ENCODE measurements at regions not wholly inside any gene's neighbourhood (a gene's known extent, or its start where the extent isn't known, plus 50 kb on each side); places are given as distances from the start of the nearest gene placed in this dataset.

DNA sequence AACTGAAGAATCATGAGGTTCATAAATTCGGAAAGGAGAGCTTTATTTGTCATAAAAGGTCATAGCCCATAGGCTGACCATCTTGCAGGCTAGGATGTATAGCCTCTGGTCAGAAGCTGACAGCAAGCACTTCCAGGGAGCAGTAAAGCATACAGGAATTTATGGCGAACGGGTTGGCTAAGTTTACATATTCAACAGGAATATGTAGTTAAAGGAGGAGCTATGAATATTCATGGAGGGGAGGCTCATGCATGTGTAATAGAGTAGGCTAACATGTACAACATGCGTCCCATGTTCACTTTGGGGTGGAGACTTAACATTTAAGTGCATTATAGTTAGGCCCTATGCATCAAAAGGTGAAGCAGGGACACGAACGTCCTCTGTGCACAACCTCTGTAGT, 1425.7 kb upstream of the TENM3 start:
- no peak for DNase-seq (ENCODE audit: low read depth)

DNA sequence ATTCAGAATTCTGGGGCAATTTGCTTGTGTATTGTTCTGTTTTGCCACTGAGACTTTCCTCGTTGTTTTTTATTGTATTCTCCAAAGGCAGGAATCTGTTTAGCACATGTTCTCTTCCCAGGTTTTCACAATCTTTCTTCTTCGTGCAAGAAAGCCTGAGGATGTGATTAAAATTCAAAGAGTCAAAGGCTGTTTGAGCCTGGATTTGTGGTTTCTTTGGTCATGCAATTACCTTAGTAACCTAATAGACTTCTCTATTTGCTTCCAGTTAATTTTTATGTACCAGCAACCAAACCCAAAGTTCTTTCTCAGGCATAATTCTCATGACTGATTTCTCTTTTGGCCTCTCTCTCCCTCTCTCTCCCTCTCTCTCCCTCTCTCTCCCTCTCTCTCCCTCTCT, 1420.1 kb upstream of the TENM3 start:
- no peak for DNase-seq (ENCODE audit: low read depth)

DNA sequence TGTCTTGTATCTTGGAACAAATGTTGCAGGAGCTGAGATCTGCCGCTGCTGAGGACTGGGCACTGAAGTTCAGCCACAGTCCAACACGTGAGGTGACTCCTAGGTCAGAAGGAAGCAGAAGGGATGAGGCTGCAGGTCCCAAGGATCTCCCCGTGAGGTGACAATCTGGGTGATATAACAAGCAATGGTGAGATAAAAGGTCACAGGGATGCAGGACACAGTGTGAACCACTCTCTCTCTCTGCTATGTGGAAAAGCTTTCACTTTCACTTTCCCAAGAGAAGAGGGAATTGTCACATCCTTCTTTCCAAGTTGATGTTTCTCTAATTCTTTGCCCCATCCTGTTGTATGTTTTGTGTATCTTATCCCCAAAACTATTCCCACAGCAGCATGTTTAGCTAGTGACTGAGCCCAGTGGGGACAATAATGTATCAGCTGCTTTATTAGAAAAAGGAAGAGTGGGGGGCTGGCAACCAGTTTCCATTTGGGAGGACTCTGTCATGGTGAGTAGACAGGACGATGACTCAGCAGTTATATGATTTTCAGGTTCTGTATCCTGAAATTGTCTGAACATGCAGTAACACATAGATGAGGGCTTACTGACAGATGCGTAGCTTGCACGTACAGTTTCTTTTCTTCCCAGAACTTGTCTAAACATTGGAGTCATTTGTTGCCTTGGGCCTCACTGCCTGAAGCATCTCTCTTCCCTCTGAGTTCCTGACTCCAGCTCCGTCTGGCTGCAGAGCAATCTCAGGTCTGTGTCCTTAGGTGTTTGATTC, 1415.8 kb upstream of the TENM3 start:
- DNase-seq (ENCODE audit: low read depth), result no peak

DNA sequence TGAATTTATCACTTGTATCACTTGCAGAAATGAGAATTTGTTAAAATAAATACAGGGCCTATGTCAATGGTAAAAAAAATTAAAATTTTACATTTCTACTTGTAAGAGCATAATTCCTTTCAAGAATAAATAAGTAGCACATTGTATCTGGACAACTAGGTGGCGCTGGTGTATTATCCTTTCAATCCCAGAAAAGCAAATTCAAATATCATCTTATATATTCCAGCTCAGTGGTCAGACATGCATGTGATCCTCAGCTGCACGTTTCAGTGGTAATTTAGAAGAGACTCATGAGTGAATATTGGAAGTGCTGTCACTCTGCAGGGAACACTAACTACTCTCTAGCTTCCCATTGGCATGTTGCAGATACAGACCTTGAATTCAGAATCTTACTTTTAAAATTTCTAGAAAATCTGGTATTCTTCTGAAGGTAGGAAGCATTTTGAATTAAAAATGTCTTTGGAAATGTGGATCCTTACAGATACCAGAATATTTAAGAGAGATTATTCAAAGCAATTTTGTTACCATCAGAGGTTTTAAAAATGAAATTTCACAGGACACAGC, 1414.7 kb upstream of the TENM3 start:
- DNase-seq (ENCODE audit: low read depth), result no peak

DNA sequence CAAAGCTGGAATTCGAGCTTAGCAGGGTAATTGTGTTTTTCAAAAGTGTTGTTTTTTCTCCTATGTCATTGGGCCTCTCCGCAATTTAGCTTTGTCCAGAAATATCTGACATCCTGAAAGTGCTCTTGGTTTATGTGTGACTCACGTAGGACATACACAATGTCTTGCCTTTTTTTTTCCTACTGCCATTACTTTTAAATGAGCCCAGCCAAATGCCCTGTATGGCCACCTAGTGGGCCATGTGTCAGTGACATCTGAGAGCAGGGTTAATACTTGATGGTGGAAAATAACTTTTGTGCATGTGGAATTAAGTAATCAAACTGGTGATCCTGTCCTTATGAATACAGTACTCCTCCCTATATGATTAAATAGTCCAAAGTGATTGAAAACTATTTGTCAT, 1411.1 kb upstream of the TENM3 start:
- no peak for DNase-seq (ENCODE audit: low read depth)

DNA sequence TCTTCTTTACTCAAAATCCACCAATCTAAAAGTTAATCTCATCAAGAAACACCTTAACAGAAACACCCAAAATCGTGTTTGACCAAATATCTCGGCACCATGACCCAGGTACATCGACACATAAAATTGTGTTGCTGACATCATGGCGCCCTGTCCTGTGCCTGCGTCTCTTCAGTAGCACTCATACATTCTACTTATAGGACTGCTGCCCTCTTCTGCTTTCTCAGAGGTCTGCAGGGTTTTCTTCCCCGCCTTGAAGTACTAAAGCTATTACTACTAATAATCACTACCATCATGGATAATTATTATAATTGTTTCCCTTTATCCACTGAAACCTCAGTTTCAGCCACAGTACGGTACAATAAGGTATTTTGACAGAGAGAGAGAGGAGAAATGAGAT, 1403.1 kb upstream of the TENM3 start:
- DNase-seq (ENCODE audit: low read depth), result no peak

DNA sequence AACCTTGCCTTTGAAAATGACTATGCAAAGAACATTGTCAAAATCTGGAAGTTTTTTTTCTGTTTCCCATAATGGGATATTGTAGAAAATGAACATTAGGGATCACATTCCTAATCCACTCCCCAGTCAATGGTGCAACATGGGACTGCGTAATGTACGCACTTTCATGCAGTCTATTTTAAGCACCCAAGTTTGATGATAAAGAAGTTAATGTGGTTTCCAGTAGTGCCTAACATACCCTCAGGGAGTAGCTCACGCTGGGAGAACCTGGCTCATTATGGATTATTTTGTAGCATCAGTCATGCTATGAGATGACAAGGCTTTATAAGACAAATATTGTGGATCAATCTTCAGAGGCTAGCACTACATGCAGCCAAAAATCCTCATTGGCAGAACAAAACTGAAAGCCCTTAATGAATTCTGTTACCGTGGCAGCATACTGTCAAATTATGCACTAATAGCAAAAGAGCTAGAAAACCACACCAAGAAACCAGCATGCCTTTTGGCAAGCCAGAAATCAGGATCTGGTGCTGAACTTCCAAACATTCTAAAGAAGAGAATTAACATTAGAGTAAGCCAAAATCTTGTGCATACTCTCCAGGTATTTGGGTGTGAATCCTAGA, 1392.8 kb upstream of the TENM3 start:
- DNase-seq (ENCODE audit: low read depth), result no peak

DNA sequence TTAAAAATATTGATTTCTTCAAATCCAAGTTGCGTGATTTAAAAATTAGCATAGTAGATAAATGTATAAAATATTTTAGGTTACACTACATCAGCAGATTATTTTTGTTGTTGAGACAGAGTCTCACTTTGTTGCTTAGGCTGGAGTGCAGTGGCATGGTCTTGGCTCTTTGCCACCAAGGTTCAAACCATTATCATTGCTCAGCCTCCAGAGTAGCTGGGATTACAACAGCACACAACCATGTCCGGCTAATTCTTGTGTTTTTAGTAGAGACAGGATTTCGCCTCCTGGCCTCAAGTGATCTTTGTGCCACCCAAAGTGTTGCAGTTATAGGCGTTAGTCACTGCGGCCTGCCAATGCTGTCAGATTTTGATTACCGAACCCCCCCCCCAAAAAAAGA, 1390.5 kb upstream of the TENM3 start:
- no peak for DNase-seq (ENCODE audit: low read depth)

DNA sequence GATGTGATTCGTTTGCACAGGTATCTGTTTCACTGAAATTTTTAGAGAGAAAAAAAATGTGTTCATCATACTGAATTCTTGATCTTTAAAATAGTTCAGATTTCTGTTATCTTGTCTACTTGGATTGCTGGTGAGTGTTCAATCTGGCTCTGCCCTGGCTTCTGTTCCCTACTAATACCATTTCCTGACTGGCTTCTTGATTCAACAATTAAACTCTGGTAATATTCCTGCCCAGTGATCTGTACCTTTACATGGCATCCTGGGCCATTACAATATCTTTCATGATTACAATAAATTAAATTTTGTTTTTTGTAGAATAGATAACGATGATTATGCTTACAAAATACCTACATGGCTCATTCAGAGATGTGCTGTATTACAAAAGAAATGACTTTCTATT, 1388.0 kb upstream of the TENM3 start:
- DNase-seq (ENCODE audit: low read depth), result no peak

DNA sequence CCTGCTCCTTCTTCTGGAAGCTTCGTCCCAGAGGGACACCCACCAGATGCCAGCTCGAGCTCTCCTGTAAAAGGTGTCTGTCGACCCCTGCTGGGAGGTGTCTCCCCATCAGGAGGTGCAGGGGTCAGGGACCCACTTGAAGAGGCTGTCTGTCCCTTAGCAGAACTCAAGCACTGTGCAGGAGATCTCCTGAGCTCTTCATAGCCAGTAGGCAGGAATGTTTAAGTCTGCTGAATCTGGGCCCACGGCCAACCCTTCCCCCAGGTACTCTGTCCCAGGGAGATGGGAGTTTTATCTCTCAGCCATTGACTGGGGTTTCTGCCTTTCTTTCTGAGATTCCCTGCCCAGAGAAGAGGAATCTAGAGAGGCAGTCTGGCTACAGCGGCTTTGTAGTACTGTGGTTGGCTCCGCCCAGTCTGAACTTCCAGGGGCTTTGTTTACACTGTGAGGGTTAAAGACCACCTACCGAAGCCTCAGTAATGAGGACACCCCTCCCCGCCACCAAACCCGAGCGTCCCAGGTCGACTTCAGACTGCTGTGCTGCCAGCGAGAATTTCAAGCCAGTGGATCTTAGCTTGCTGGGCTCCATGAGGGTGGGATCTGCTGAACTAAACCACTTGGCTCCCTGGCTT, 1383.0 kb upstream of the TENM3 start:
- no peak for DNase-seq (ENCODE audit: low read depth)

DNA sequence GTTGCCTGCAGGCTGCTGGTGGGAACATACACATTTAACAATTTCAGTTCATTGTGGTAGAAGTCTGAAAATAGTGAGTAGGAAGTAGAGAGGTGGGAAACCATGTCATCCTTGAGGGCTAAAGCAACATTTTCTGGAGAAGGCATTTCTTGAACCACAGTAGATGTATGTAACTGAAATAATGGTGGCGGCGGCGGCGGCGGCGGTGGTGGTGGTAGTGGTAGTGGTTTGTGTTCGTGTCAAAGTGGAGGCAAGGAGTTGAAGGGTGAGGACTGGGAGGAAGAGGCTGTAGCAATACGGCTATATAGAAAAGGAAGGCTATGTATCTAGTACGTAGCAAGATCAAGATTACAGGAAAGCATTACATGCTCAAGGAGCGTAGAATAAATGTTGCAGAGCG, 1381.6 kb upstream of the TENM3 start:
- DNase-seq (ENCODE audit: low read depth), result no peak

DNA sequence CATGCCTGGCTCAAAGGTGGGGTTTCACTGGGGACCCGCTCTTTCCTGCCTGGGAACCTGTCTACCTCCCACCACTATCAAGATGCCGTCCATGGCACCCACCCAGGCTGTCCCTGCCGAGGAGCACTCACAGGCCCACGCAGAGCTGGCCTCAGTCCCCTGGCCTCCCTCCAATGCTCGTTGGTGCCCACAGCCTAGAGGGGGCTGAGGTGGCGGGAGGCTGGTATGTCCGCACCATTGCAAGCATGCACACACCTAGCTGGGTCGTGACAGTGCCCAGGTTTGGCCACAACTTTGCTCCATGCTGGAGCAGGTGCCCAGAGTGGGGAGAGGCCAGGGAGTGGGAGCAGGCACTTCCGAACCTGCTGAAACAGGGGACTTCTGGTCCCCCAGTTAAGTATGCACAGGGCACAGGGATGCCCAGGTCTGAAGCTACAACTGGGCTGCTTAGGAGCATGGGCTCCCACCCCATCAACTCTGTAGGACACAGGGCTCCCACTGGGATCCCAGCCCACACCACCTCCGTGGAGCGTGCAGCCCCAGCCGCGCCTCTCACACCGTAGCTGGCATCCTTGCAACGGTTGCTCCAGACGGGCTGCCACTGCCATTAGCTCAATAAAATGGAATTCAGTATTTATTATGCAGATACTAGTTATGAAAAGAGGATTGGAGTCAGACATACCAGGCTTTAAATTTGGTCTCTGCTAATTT, 1376.1 kb upstream of the TENM3 start:
- no peak for DNase-seq (ENCODE audit: low read depth)

DNA sequence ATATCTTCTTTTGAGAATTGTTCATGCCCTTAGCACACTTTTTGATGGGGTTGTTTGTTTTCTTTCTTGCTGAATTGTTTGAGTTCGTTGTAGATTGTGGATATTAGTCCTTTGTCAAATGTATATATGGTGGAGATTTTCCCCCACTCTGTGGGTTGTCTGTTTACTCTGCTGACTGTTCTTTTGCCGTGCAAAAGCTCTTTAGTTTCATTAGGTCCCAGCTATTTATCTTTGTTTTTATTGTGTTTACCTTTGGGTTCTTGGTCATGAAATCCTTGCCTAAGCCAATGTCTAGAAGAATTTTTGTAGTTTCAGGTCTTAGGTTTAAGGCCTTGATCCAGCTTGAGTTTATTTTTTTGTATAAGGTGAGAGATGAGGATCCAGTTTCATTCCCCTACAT, 1372.6 kb upstream of the TENM3 start:
- no peak for DNase-seq (ENCODE audit: low read depth)

DNA sequence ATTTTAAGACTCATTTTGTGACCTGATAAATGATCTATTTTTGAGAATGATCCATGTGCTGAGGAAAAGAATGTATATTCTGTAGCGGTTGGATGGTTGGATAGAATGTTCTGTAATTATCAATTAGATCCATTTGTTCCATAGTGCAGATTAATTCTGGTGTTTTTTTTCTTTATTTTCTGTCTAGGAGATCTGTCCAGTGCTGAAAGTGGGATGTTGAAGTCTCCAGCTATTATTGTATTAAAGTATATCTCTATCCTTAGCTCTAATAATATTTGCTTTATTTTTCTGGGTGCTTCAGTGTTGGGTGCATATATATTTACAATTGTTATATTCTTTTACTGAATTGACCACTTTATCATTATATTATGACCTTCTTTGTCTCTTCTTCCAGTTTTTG, 1344.9 kb upstream of the TENM3 start:
- no peak for DNase-seq (ENCODE audit: low read depth)

DNA sequence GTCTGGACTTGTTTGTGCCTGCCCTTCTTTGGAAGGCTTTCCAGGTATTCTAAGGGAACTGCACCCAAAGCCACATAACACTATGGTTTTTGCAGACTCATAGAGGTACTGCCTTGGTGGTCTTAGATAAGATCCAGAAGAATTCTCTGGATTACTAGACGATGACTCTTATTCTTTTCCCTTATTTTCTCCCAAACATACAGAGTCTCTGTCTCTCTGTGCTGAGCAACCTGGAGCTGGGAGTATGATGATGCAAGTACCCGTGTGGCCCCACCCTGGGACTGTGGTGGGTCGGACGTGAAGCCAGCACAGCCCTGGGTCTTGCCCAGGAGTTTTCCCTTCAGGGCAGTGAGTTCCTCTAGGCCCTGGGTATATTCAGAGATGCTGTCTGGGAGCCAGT, 1342.4 kb upstream of the TENM3 start:
- DNase-seq (ENCODE audit: low read depth), result no peak

DNA sequence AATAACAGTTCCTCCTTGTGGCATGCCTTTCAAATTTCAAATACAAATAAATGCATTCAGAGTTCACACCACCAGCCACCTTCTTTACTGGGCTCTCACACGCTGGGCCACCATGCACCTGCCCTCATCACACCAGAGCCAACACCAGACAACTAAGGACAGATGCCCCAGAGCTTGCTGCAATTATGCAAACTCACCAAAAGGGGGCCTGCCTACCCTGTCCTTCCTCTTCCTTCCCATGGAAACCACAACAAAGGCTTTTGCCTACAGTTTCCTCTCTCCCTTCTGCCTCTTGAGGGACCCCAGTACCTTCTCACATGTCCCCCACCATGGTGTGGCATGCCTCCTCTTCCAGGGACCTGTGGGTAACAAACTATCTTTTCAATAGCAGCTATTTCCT, 1333.9 kb upstream of the TENM3 start:
- no peak for DNase-seq (ENCODE audit: low read depth)

DNA sequence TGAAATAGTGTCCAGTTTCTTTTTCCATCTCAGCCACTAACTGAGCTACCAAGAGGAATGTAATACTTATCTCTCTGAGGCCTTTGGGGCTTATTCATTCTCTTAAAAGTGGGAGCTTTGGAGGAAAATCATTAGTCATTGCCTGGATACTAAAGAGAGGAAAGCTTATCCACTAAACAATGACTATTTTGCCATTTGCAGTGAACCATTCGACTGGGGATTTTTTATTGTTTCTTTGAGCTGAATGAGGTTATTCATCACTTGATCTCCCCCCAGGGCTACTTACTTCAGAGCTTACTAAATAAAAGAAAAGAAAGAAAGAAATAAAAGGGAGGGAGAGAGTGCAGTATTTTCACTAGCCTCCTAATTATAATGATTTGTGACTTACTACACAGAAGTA, 1329.5 kb upstream of the TENM3 start:
- no peak for DNase-seq (ENCODE audit: low read depth)

DNA sequence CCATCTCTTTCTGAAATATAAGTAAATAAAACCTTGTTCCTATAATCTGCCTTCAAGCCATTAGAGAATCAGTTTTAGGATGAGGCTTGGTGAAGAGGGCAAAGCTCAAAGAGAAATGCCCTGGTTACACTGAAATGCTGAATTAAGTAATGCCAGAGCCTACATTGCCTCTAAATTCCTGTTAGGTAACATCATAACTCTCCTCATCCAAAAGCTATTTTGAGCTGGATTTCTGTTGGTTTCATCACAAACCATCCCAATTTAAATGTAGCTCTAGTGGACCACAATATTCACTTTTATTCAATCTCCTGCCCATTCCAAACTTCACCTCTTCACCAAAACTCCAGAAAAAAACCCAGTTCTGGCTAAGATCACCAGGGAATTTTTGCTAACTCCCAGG, 1319.7 kb upstream of the TENM3 start:
- DNase-seq (ENCODE audit: low read depth), result no peak

DNA sequence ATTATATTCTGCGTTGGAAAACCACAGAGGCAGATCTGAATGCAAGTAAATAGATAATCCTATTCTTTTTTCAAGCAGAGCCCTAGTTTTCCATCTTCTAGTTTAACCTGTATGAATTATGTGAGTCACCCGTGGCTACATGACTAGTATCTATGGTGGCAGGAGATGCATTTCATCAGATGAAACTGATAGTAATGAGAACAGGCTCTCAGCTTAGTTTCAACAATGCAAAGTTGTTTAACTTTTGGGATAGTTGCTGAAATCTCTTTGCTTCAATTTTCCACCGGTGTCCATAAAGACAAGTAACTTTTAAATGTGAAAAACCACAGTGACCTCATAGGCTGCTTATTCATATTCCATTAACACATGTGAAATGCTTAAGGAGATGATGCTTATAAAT, 1317.4 kb upstream of the TENM3 start:
- DNase-seq (ENCODE audit: low read depth), result no peak

DNA sequence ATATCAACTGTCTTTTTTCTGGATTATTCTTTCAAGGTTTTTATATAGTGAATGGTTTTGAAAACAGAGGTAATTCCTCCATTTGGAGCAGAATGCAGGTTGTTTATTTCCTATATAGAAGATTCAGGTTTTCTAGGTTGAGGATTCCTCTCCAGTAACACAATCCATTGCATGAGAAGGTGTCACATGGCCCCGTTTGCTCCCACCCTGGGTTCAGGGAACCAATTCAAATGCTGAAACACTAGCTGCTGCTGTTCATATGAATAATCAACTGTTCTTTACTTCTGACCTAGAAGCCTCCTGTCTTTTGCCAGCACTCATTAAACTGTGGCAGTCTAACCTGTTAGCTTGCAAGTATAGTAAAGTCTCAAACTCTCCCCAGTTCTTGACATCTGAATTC, 1316.9 kb upstream of the TENM3 start:
- DNase-seq (ENCODE audit: low read depth), result no peak

DNA sequence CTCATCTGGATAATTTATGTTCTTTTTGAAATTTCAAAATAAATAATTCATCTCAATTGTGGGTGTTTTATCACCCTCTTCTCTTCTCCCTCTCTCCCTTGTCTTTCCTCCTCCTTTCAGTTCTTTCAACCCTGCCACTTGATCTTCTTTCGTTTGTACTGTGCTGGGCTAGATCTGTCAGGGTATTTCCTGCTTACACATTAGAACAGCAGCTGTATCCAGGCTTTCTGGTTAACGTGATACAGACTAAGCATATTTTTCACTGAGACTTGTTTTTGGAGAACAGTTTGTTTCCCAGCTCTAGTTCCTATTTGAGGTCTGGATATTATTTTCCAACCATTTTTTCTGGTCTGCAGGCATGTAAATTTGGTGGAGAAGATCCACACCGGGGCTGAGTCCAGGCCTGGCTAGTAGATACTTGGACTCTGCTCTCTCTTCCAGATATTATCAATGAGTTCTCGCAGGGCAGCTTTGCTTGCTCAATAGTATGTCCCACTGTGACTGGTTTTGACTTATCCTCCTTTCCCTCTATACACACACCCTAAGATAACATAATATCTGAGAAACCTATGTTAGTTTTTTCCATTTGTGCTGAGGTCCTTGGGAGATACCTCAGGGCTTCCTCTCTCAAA, 1310.7 kb upstream of the TENM3 start:
- DNase-seq (ENCODE audit: low read depth), result no peak

DNA sequence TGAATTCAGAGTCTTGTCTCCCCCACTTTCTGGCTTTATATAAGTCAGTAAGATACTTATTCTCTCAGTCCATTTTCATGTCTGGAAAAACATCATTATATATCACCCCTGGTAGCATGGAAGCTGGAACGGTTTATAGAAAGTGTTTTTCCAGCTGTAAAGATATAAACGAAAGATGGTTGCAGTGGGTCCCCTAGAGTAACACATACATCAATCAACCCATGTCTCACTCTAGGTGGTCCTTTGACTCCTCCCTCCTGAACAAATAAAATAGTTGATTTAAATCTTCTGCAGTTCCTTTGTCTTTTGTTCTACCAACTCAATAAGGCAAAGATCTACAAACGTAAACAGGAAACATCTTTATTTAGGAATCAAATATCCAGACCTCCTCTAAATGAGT, 1306.1 kb upstream of the TENM3 start:
- no peak for DNase-seq (ENCODE audit: low read depth)

Measured in activated gamma-delta T cell treated with anti-CD3 and anti-CD28 coated beads, Interleukin-2, amount 50 U/mL, for 16 hours (primary cell).